AG09309 (cell line): ENCODE measurements at regions not wholly inside any gene's neighbourhood (a gene's known extent, or its start where the extent isn't known, plus 50 kb on each side); places are given as distances from the start of the nearest gene placed in this dataset.

ENCODE experiments used
- DNase-seq: peaks from one replicate; pipeline ENCODE4 v3.0.0-alpha.2; 2010; ENCODE audit warnings: low read depth
- H3K4me3 ChIP-seq: 2 replicates; pipeline ENCODE4 v1.5.1; 2011; ENCODE audit warnings: mild to moderate bottlenecking, low read depth, low read length, moderate library complexity; ENCODE audit not compliant: control insufficient read depth
- CTCF ChIP-seq: IDR thresholded peaks from 2 replicates; pipeline ENCODE4 v1.5.1; 2011; ENCODE audit warnings: mild to moderate bottlenecking, low read depth, low read length, inconsistent platforms; ENCODE audit not compliant: insufficient read depth, control insufficient read depth; ENCODE audit errors: missing control alignments

GRCh38 chr5:82684659-82685058, 392.5 kb downstream of the TMEM167A start:
- TF ChIP-seq CTCF, result no peak
- DNase-seq, result no peak
- H3K4me3 ChIP-seq, result no peak overlapping the region

GRCh38 chr5:82684165-82684564, 393.0 kb downstream of the TMEM167A start:
- TF ChIP-seq CTCF, result no peak
- no peak for DNase-seq
- H3K4me3 ChIP-seq, result no peak overlapping the region

GRCh38 chr5:82679660-82680059, 397.5 kb downstream of the TMEM167A start:
- no peak for TF ChIP-seq CTCF

GRCh38 chr5:82676661-82677060, 398.5 kb upstream of the RPS23 start:
- DNase-seq, result no peak
- H3K4me3 ChIP-seq, result no peak overlapping the region
- TF ChIP-seq CTCF, result no peak

More at GRCh38 chr5:82679660-82680059, 397.5 kb downstream of the TMEM167A start:
- DNase-seq, result no peak
- no peak overlapping the region for H3K4me3 ChIP-seq

- DNase-seq, result no peak
- TF ChIP-seq CTCF, result no peak
Observed at GRCh38 chr5:82674671-82675070, 396.5 kb upstream of the RPS23 start.

GRCh38 chr5:82673057-82673809, 395.1 kb upstream of the RPS23 start:
- no peak overlapping the region for H3K4me3 ChIP-seq
- TF ChIP-seq CTCF, result no peak

More at GRCh38 chr5:82674671-82675070, 396.5 kb upstream of the RPS23 start:
- no peak overlapping the region for H3K4me3 ChIP-seq

More at GRCh38 chr5:82673057-82673809, 395.1 kb upstream of the RPS23 start:
- no peak for DNase-seq
